ENCODE measurements at regions not wholly inside any gene's neighbourhood (a gene's known extent, or its start where the extent isn't known, plus 50 kb on each side); places are given as distances from the start of the nearest gene placed in this dataset.
"Not testable (repeated sequence)": the region's sequence is repeated elsewhere in the genome, so short reads cannot be mapped to it uniquely, and the experiment has no call there.

- no peak for DNase-seq
These were observed 770.7 kb downstream of the LTN1 start for GRCh38 chr21:28221984-28222383.

GRCh38 chr21:28220680-28221079 lies 772.0 kb downstream of the LTN1 start:
- DNase-seq = no peak

- DNase-seq = no peak
These were observed 775.6 kb downstream of the LTN1 start for GRCh38 chr21:28216976-28217523.

- DNase-seq = no peak
These were observed 777.3 kb downstream of the LTN1 start for GRCh38 chr21:28215214-28215954.

- no peak for DNase-seq
These were observed 777.9 kb downstream of the LTN1 start for GRCh38 chr21:28214786-28215185.

GRCh38 chr21:28213261-28213660 lies 779.4 kb downstream of the LTN1 start:
- DNase-seq = no peak

GRCh38 chr21:28212061-28212460 lies 780.6 kb downstream of the LTN1 start:
- DNase-seq = no peak

GRCh38 chr21:28207436-28208173 lies 785.1 kb downstream of the LTN1 start:
- DNase-seq = no peak

- no peak for DNase-seq
These were observed 792.0 kb downstream of the LTN1 start for GRCh38 chr21:28200726-28201125.

- DNase-seq = no peak
These were observed 795.7 kb downstream of the LTN1 start for GRCh38 chr21:28196981-28197380.

GRCh38 chr21:28193189-28193588 lies 799.5 kb downstream of the LTN1 start:
- DNase-seq = no peak

GRCh38 chr21:28186604-28187003 lies 806.1 kb downstream of the LTN1 start:
- no peak for DNase-seq

GRCh38 chr21:28181730-28182129 lies 810.9 kb downstream of the LTN1 start:
- no peak for DNase-seq

- no peak for DNase-seq
These were observed 813.5 kb downstream of the LTN1 start for GRCh38 chr21:28179136-28179535.

- DNase-seq = no peak
These were observed 815.6 kb downstream of the LTN1 start for GRCh38 chr21:28177124-28177523.

- no peak for DNase-seq
These were observed 818.0 kb downstream of the LTN1 start for GRCh38 chr21:28174701-28175100.

GRCh38 chr21:28174006-28174405 lies 818.7 kb downstream of the LTN1 start:
- no peak for DNase-seq

- no peak for DNase-seq
These were observed 820.3 kb downstream of the LTN1 start for GRCh38 chr21:28172376-28172775.

- DNase-seq = no peak
These were observed 825.3 kb downstream of the LTN1 start for GRCh38 chr21:28167366-28167765.

- not testable (repeated sequence) for DNase-seq
These were observed 828.2 kb downstream of the LTN1 start for GRCh38 chr21:28164519-28164918.

- not testable (repeated sequence) for DNase-seq
These were observed 830.6 kb downstream of the LTN1 start for GRCh38 chr21:28162052-28162451.

GRCh38 chr21:28160378-28160777 lies 832.3 kb downstream of the LTN1 start:
- no peak for DNase-seq

- DNase-seq = no peak
These were observed 833.3 kb downstream of the LTN1 start for GRCh38 chr21:28159396-28159795.

- DNase-seq = no peak
These were observed 836.1 kb downstream of the LTN1 start for GRCh38 chr21:28156590-28156989.

All from islet precursor cell (in vitro differentiated cells).